HEK293T (cell line): ENCODE measurements at regions not wholly inside any gene's neighbourhood (a gene's known extent, or its start where the extent isn't known, plus 50 kb on each side); places are given as distances from the start of the nearest gene placed in this dataset.

Experiments
- CTCF ChIA-PET: fragments of 350-600 bp; formaldehyde crosslinking; extraction: SDS; loops from one replicate; lab custom pipeline; 2021; ENCODE audit warnings: antibody characterized with exemption, inconsistent platforms; lab: Yijun Ruan, JAX
- POLR2A ChIA-PET: fragments of 350-600 bp; formaldehyde crosslinking; extraction: SDS; loops from one replicate; lab custom pipeline; 2020; ENCODE audit warnings: antibody characterized with exemption, inconsistent platforms; lab: Yijun Ruan, JAX
- DNase-seq: peaks from one replicate; pipeline ENCODE4 v3.0.0; 2012; ENCODE audit warnings: mixed read lengths; ENCODE audit errors: extremely low spot score
- ARNT ChIP-seq: fragments of 450-650 bp; IDR thresholded peaks from 2 replicates; pipeline ENCODE4 v1.6.1; 2017; ENCODE audit warnings: mild to moderate bottlenecking
- BHLHE40 ChIP-seq: fragments of 450-650 bp; IDR thresholded peaks from 2 replicates; pipeline ENCODE4 v1.6.1; 2016; ENCODE audit warnings: mild to moderate bottlenecking, moderate library complexity, borderline replicate concordance
- CTBP1 ChIP-seq: fragments of 450-650 bp; IDR thresholded peaks from 2 replicates; pipeline ENCODE4 v1.6.1; 2016; ENCODE audit warnings: borderline replicate concordance
- ELF4 ChIP-seq: fragments of 450-650 bp; IDR thresholded peaks from 2 replicates; pipeline ENCODE4 v1.6.1; 2017; ENCODE audit warnings: antibody characterized with exemption
- FOXA1 ChIP-seq: fragments of 450-650 bp; IDR thresholded peaks from 2 replicates; pipeline ENCODE4 v1.6.1; 2016; ENCODE audit warnings: mild to moderate bottlenecking
- FOXK2 ChIP-seq: fragments of 450-650 bp; IDR thresholded peaks from 2 replicates; pipeline ENCODE4 v1.6.1; 2016; ENCODE audit warnings: mild to moderate bottlenecking
- FOXM1 ChIP-seq: fragments of 450-650 bp; IDR thresholded peaks from 2 replicates; pipeline ENCODE4 v1.6.1; 2017; ENCODE audit warnings: mild to moderate bottlenecking, borderline replicate concordance
- HDGF ChIP-seq: fragments of 450-650 bp; IDR thresholded peaks from 2 replicates; pipeline ENCODE4 v1.6.1; 2017; ENCODE audit warnings: antibody characterized with exemption, borderline replicate concordance
- L3MBTL2 ChIP-seq: fragments of 450-650 bp; conservative IDR thresholded peaks from 2 replicates; pipeline ENCODE4 v1.6.1; 2016; ENCODE audit warnings: mild to moderate bottlenecking
- LEF1 ChIP-seq: fragments of 450-650 bp; IDR thresholded peaks from 2 replicates; pipeline ENCODE4 v1.6.1; 2017; ENCODE audit warnings: mild to moderate bottlenecking, borderline replicate concordance
- NFRKB ChIP-seq: fragments of 450-650 bp; IDR thresholded peaks from 2 replicates; pipeline ENCODE4 v1.6.1; 2016; ENCODE audit warnings: mild to moderate bottlenecking, moderate library complexity
- SP1 ChIP-seq: fragments of 450-650 bp; IDR thresholded peaks from 2 replicates; pipeline ENCODE4 v1.6.1; 2017
- SUZ12 ChIP-seq: fragments of 450-650 bp; IDR thresholded peaks from 2 replicates; pipeline ENCODE4 v1.6.1; 2016; ENCODE audit warnings: mild to moderate bottlenecking
- TARDBP ChIP-seq: fragments of 450-650 bp; IDR thresholded peaks from 2 replicates; pipeline ENCODE4 v1.6.1; 2016
- ZNF384 ChIP-seq: fragments of 450-650 bp; IDR thresholded peaks from 2 replicates; pipeline ENCODE4 v1.6.1; 2016
- TF ChIP-seq, protein P1 (sequence below): fragments of 450-650 bp; IDR thresholded peaks from 2 replicates; pipeline ENCODE4 v1.6.1; 2016

DNA sequence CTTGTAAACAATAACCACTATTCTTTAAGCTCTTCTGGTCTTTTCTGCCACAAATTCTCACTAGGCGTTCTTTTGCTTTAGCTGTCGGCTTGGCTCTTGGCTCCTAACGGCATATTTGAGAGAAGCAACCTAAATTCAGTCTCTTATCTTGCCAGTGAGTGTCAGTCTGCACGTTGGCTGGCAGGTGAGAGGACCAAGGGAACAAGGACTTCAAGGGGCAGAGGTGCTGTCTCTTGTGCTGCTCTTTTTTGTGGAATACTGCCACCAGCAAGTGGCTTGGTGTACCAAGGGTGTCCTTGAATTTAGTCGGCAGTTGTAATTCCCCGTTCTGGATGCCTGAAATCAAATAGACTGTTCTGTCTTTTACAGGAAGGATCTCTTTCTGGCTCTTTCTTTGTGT is 77.8 kb upstream of the SLC4A4 start:
- ChIA-PET POLR2A (no interaction called here), CTCF (no interaction called here)
- no peak for DNase-seq
- TF ChIP-seq LEF1: no peak
- TF ChIP-seq SUZ12: no peak

DNA sequence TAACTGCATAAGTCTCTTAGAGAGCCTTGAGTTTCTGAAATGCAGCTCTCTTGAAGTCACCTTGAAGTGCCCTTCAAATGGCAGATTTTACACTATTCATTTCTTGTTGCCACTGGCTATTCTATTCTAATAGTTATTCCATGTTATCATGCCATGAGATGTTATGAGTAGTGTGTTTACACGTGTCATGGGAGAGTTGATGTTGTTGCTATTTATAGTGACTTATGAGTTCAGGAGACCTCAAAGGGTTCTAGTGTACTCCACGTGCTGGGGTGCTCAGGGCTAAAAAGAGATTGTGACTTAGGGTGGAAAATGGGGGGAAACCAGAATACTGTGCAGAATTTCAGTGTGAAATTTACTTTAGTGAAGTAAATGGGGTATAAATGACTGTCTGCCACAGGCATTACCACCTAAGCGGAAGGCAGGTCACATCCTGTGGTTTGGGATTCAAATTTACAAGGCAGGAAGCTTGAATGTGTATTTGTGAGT is 77.1 kb upstream of the SLC4A4 start:
- POLR2A ChIA-PET: no interaction called here
- TF ChIP-seq, protein P1, sequence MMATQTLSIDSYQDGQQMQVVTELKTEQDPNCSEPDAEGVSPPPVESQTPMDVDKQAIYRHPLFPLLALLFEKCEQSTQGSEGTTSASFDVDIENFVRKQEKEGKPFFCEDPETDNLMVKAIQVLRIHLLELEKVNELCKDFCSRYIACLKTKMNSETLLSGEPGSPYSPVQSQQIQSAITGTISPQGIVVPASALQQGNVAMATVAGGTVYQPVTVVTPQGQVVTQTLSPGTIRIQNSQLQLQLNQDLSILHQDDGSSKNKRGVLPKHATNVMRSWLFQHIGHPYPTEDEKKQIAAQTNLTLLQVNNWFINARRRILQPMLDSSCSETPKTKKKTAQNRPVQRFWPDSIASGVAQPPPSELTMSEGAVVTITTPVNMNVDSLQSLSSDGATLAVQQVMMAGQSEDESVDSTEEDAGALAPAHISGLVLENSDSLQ: no peak
- no peak for TF ChIP-seq TARDBP
- no peak for TF ChIP-seq NFRKB
- no peak for TF ChIP-seq HDGF
- no peak for TF ChIP-seq FOXM1
- no peak for TF ChIP-seq ARNT
- TF ChIP-seq ELF4: no peak
- TF ChIP-seq SP1: no peak
- TF ChIP-seq FOXA1: no peak
- CTCF ChIA-PET: no interaction called here
- DNase-seq: no peak

DNA sequence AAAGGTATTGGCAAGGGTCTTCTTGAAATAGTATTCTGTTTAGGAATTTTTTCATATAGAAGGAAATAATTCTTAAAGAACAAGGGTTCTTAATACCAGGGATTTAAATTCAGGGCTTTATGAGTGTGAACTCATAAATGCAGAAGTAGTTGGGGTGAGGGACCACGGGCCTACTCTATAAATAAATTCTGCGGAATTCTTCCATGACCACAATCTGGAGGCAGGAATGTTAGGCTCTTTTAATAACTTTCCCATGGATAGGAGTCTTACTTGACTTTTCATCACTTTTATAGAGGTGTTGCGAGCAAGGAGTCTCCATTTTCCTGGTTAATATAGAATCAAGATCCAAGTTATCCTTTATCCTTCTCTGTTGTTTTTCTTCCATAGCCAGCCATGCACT is 76.7 kb upstream of the SLC4A4 start:
- ChIA-PET POLR2A (no interaction called here), CTCF (no interaction called here)
- no peak for TF ChIP-seq L3MBTL2
- TF ChIP-seq FOXM1: no peak
- TF ChIP-seq SUZ12: no peak
- no peak for TF ChIP-seq FOXK2
- no peak for TF ChIP-seq SP1
- TF ChIP-seq BHLHE40: no peak
- TF ChIP-seq, protein P1: no peak
- no peak for TF ChIP-seq LEF1
- no peak for TF ChIP-seq NFRKB
- TF ChIP-seq ELF4: no peak
- no peak for TF ChIP-seq ARNT
- TF ChIP-seq ZNF384: no peak
- no peak for DNase-seq

DNA sequence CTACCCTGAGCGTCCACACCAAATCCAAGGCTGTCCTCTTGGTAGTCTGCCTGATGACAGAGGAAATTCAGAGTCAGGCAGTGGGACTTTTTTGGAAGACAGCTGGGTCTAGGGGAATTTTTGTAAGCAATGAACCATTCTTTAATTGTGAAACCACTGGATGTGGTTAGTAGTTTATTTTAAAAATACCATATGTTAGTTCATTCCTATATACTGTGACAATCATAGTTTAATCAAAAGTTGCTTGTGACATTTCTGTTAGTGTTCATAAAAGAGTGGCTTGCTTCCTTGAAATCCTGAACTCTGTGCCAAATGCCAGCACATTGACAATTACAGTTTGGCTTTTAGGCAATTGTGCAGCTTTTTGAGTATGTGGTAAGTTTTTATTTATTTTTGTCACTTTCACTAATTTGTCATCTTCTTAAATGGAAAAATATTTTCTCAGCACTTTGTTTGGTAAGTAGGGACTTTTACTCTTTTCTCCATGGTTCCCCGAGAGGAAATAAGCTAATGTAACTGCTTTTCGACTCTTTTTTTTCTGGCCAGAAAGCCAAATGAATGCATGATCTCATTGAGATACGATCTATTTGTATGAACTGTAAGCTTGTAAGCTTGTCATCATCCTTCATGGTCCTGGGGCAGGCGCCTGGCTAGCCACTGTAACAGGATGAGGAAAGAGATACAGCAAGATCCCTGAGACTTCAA is 72.6 kb upstream of the SLC4A4 start:
- ChIA-PET CTCF (interaction anchor here (0.7 kb wide), 1 partner anchor 590 kb away, joined by 3 read pairs; no protein-coding TSS in a partner anchor), POLR2A (no interaction called here)
- TF ChIP-seq FOXK2: no peak
- no peak for TF ChIP-seq ZNF384
- TF ChIP-seq ARNT: no peak
- TF ChIP-seq SP1: no peak
- no peak for DNase-seq

DNA sequence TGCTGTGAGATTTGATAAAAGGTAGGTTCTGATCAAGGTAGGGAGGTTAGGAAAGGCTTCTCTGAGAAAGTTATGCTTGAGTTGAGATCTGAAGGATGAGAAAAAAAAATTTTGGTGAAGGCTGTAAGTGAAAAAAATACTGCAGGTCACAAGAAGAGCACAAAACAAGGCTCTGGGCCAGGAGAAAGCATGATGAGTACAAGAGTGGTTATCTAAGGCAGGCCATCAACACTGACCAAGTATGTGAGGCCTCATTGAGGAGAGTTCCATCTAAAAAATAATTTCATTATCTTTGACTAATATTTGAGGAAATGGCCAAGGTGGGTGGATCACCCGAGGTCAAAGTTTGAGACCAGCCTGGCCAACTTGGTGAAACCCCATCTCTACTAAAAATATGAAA is 71.6 kb upstream of the SLC4A4 start:
- no peak for TF ChIP-seq FOXM1
- CTCF ChIA-PET: no interaction called here
- no peak for DNase-seq
- POLR2A ChIA-PET: no interaction called here

DNA sequence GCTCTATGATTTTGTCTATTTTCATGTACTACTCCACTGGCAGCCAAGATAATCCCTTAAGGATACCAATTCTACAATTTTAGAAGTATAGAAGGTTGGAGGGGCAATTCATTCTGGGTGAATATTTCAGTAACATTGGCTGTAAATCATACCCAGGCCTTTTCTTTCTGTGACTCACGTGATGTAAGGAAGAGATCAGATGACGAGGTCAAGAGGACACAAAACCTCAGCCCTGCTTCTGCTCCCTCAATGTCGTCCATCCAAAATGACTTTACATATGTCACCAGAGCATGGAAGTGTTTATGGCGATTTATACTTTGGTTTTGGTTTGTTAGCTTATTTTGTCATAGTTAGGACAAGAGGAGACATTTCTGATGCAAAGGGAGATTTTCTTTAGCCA is 70.7 kb upstream of the SLC4A4 start:
- CTCF ChIA-PET: no interaction called here

DNA sequence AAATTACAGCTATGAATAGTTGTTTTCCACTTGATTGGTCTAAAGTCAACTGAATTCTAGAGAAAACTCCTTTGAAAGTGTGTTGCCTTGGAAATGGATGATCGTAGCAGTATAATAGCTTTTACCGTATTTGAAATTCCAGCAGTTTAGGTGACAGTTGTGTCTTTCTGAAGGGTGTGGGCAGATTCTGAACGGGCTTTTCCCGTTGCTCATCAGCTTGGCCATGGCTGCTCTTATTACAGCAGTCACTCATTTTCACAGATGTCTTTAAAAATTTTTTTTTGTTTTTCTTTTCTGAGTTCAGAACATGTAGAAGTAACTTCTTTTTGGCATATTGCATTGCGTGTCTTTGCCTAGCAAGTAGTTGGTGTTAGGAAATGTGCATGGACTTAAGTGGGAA is 69.6 kb upstream of the SLC4A4 start:
- DNase-seq: no peak
- no peak for TF ChIP-seq FOXA1
- TF ChIP-seq ELF4: no peak
- no peak for TF ChIP-seq BHLHE40
- no peak for TF ChIP-seq LEF1
- no peak for TF ChIP-seq ARNT
- TF ChIP-seq FOXM1: no peak
- TF ChIP-seq, protein P1: no peak
- no peak for TF ChIP-seq ZNF384
- no peak for TF ChIP-seq HDGF
- no peak for TF ChIP-seq CTBP1
- no peak for TF ChIP-seq SUZ12
- TF ChIP-seq L3MBTL2: no peak
- ChIA-PET CTCF (no interaction called here), POLR2A (no interaction called here)

More for the DNA sequence above, 70.7 kb upstream of the SLC4A4 start:
- TF ChIP-seq, protein P1: peak; percentile 51; the same call in 1 of the 2 replicates
- no peak for TF ChIP-seq FOXK2
- TF ChIP-seq FOXA1: no peak
- TF ChIP-seq ZNF384: no peak
- DNase-seq: no peak
- POLR2A ChIA-PET: no interaction called here
